RWPE2 (cell line): ENCODE measurements at regions not wholly inside any gene's neighbourhood (a gene's known extent, or its start where the extent isn't known, plus 50 kb on each side); places are given as distances from the start of the nearest gene placed in this dataset.

Experiments
- ATAC-seq: fragments of 200-7000 bp; cut with Tn5 transposase; 3 replicates; pipeline ENCODE4 v1.9.1; 2021; ENCODE audit warnings: low read depth
- DNase-seq: peaks from one replicate; pipeline ENCODE4 v3.0.0-alpha.2; 2020; ENCODE audit warnings: low spot score
- H3K27ac ChIP-seq: fragments of 450-650 bp; 2 replicates; pipeline ENCODE4 v1.5.1; 2017; ENCODE audit warnings: mild to moderate bottlenecking; ENCODE audit not compliant: poor library complexity, severe bottlenecking
- H3K27me3 ChIP-seq: fragments of 250-450 bp; sonication (Bioruptor Pico); 2 replicates; pipeline ENCODE4 v1.5.1; 2021; ENCODE audit warnings: mild to moderate bottlenecking, moderate library complexity; ENCODE audit not compliant: insufficient read depth, poor library complexity, severe bottlenecking
- H3K36me3 ChIP-seq: fragments of 250-450 bp; sonication (Bioruptor Pico); 2 replicates; pipeline ENCODE4 v1.5.1; 2020; ENCODE audit warnings: low read depth, mild to moderate bottlenecking, moderate library complexity
- H3K4me1 ChIP-seq: fragments of 250-450 bp; sonication (Bioruptor Pico); 2 replicates; pipeline ENCODE4 v1.5.1; 2021; ENCODE audit warnings: mild to moderate bottlenecking, moderate library complexity; ENCODE audit not compliant: insufficient read depth, poor library complexity, severe bottlenecking
- H3K4me3 ChIP-seq: fragments of 250-450 bp; sonication (Bioruptor Pico); 2 replicates; pipeline ENCODE4 v1.5.1; 2021; ENCODE audit warnings: mild to moderate bottlenecking, moderate library complexity; ENCODE audit not compliant: severe bottlenecking
- H3K9me3 ChIP-seq: fragments of 250-450 bp; sonication (Bioruptor Pico); 2 replicates; pipeline ENCODE4 v1.5.1; 2021; ENCODE audit warnings: mild to moderate bottlenecking, moderate library complexity; ENCODE audit not compliant: severe bottlenecking
- TF ChIP-seq, protein P1 (sequence below): fragments of 450-650 bp; IDR thresholded peaks from one replicate; pipeline ENCODE4 v1.5.1; 2017; ENCODE audit warnings: mild to moderate bottlenecking, moderate library complexity; ENCODE audit not compliant: poor library complexity, severe bottlenecking

- no peak for DNase-seq
- Histone ChIP-seq H3K36me3 (no peaks in the 10 kb centered on the region), H3K4me3 (no peak overlapping the region), H3K9me3 (no peaks in the 10 kb centered on the region), H3K27me3 (no peaks in the 10 kb centered on the region), H3K27ac (no peak overlapping the region), H3K4me1 (no peaks in the 10 kb centered on the region)
- no peak for ATAC-seq
- TF ChIP-seq, protein P1, sequence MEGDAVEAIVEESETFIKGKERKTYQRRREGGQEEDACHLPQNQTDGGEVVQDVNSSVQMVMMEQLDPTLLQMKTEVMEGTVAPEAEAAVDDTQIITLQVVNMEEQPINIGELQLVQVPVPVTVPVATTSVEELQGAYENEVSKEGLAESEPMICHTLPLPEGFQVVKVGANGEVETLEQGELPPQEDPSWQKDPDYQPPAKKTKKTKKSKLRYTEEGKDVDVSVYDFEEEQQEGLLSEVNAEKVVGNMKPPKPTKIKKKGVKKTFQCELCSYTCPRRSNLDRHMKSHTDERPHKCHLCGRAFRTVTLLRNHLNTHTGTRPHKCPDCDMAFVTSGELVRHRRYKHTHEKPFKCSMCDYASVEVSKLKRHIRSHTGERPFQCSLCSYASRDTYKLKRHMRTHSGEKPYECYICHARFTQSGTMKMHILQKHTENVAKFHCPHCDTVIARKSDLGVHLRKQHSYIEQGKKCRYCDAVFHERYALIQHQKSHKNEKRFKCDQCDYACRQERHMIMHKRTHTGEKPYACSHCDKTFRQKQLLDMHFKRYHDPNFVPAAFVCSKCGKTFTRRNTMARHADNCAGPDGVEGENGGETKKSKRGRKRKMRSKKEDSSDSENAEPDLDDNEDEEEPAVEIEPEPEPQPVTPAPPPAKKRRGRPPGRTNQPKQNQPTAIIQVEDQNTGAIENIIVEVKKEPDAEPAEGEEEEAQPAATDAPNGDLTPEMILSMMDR = no peak
These were observed 489.1 kb upstream of the PODXL start for GRCh38 chr7:132045481-132045980.

GRCh38 chr7:132045002-132045401 is 488.6 kb upstream of the PODXL start:
- no peak for ATAC-seq
- no peaks in the 10 kb centered on the region for H3K27me3 ChIP-seq
- no peaks in the 10 kb centered on the region for H3K9me3 ChIP-seq
- TF ChIP-seq, protein P1 = no peak
- no peaks in the 10 kb centered on the region for H3K36me3 ChIP-seq
- H3K27ac ChIP-seq = no peak overlapping the region
- H3K4me3 ChIP-seq = no peak overlapping the region
- DNase-seq = no peak
- H3K4me1 ChIP-seq = no peaks in the 10 kb centered on the region

DNA sequence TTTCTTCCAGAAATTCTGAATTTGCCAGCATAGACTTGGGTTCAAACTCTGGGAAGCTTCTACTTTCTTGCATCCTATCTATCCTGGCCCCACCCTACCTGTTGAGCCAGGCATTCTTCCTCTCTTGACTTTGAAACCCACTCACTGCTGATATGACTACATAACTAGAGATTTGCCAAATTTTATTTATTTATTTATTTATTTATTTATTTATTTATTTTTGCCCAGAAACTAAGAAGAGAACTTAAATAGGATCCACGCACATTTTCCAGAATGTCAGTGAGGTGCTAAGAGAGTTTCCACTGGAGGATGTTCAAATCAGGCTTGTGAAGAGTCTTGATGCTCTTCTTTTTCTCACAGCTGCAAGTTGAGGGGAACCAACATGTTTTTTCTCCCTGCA is 487.8 kb upstream of the PODXL start:
- Histone ChIP-seq H3K27ac (no peak overlapping the region), H3K4me1 (no peaks in the 10 kb centered on the region), H3K27me3 (no peaks in the 10 kb centered on the region), H3K36me3 (no peaks in the 10 kb centered on the region), H3K9me3 (no peaks in the 10 kb centered on the region), H3K4me3 (no peak overlapping the region)
- no peak for DNase-seq
- TF ChIP-seq, protein P1 = no peak
- no peak for ATAC-seq

DNA sequence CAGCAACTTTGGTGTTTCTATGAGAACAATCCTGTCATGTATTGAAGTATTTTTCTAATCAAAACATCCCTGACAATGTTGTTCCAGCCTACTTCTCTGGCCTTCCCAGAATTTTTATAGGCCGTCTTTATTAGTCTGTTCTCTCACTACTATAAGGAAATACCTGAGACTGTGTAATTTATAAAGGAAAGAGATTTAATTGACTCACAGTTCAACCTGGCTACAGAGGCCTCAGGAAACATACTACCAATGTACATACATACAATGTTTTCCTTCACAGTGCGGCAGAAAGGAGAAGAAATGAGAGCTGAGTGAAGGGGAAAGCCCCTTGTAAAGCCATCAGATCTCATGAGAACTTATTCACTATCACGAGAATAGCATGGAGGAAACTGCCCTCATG is 484.7 kb upstream of the PODXL start:
- Histone ChIP-seq H3K36me3 (no peaks in the 10 kb centered on the region), H3K4me3 (no peak overlapping the region), H3K9me3 (no peaks in the 10 kb centered on the region), H3K27me3 (no peaks in the 10 kb centered on the region), H3K27ac (no peak overlapping the region), H3K4me1 (no peaks in the 10 kb centered on the region)
- no peak for DNase-seq
- TF ChIP-seq, protein P1 = no peak
- ATAC-seq = no peak

- peak; percentile 80 for ATAC-seq
- no peak overlapping the region for H3K27ac ChIP-seq
- no peak overlapping the region for H3K4me3 ChIP-seq
- no peaks in the 10 kb centered on the region for H3K9me3 ChIP-seq
- H3K36me3 ChIP-seq = no peaks in the 10 kb centered on the region
- DNase-seq = no peak
- H3K4me1 ChIP-seq = peaks cover 5% of the 10 kb centered on the region
- H3K27me3 ChIP-seq = no peaks in the 10 kb centered on the region
- TF ChIP-seq, protein P1 = no peak
These were observed 479.3 kb upstream of the PODXL start for GRCh38 chr7:132035517-132036362.
